ENCODE measurements at regions not wholly inside any gene's neighbourhood (a gene's known extent, or its start where the extent isn't known, plus 50 kb on each side); places are given as distances from the start of the nearest gene placed in this dataset.

DNA sequence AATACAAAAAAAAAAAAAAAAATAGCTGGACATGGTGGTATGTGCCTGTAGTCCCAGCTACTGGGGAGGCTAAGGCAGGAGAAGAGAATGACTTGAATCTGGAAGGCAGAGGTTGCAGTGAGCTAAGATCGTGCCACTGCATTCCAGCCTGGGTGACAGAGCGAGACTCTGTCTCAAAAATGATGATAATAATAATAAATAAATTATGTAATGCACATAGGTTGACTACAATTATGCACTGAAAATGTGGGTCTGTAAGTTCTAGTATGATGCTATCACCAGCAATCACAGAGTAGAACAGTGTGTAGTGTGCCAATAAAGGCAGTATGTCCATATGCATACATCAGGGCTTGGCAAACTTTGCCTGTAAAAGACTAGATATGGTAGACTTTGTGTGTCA lies 55.6 kb upstream of the MYCN start:
- Mint-ChIP-seq H3K36me3 (no peaks in the 10 kb centered on the region), H3K9me3 (peaks cover 6% of the 10 kb centered on the region; the same call in 1 of the 2 replicates), H3K4me1 (peaks cover 30% of the 10 kb centered on the region), H3K4me3 (no peak overlapping the region), H3K27ac (no peak overlapping the region), H3K27me3 (ENCODE audit: low read depth) (no peaks in the 10 kb centered on the region)
- DNase-seq (ENCODE audit: low spot score) (no peak), ATAC-seq (no peak)
- POLR2A ChIA-PET = no interaction called here
- CTCF ChIA-PET = no interaction called here
- TF ChIP-seq EMX1 (CRISPR knock-in tag; IDR thresholded peaks at IDR 0.05) (no peak), RORB (CRISPR knock-in tag; IDR thresholded peaks at IDR 0.05) (no peak), NFE2L1 (CRISPR knock-in tag; IDR thresholded peaks at IDR 0.05) (no peak), NR2C2 (CRISPR knock-in tag; IDR thresholded peaks at IDR 0.05) (no peak), ATF1 (CRISPR knock-in tag; IDR thresholded peaks at IDR 0.05) (no peak), KAT7 (CRISPR knock-in tag; IDR thresholded peaks at IDR 0.05; ENCODE audit: borderline replicate concordance) (no peak), GRHL2 (CRISPR knock-in tag; IDR thresholded peaks at IDR 0.05; ENCODE audit: insufficient replicate concordance, severe bottlenecking) (no peak), SOX15 (CRISPR knock-in tag; IDR thresholded peaks at IDR 0.05) (no peak), SMAD3 (CRISPR knock-in tag; IDR thresholded peaks at IDR 0.05; ENCODE audit: borderline replicate concordance) (no peak), ZNF396 (CRISPR knock-in tag; IDR thresholded peaks at IDR 0.05; ENCODE audit: borderline replicate concordance) (no peak)
- TF ChIP-seq, protein P1, sequence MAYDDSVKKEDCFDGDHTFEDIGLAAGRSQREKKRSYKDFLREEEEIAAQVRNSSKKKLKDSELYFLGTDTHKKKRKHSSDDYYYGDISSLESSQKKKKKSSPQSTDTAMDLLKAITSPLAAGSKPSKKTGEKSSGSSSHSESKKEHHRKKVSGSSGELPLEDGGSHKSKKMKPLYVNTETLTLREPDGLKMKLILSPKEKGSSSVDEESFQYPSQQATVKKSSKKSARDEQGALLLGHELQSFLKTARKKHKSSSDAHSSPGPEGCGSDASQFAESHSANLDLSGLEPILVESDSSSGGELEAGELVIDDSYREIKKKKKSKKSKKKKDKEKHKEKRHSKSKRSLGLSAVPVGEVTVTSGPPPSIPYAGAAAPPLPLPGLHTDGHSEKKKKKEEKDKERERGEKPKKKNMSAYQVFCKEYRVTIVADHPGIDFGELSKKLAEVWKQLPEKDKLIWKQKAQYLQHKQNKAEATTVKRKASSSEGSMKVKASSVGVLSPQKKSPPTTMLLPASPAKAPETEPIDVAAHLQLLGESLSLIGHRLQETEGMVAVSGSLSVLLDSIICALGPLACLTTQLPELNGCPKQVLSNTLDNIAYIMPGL (CRISPR knock-in tag; IDR thresholded peaks at IDR 0.05) = no peak
- TF ChIP-seq, protein P2, sequence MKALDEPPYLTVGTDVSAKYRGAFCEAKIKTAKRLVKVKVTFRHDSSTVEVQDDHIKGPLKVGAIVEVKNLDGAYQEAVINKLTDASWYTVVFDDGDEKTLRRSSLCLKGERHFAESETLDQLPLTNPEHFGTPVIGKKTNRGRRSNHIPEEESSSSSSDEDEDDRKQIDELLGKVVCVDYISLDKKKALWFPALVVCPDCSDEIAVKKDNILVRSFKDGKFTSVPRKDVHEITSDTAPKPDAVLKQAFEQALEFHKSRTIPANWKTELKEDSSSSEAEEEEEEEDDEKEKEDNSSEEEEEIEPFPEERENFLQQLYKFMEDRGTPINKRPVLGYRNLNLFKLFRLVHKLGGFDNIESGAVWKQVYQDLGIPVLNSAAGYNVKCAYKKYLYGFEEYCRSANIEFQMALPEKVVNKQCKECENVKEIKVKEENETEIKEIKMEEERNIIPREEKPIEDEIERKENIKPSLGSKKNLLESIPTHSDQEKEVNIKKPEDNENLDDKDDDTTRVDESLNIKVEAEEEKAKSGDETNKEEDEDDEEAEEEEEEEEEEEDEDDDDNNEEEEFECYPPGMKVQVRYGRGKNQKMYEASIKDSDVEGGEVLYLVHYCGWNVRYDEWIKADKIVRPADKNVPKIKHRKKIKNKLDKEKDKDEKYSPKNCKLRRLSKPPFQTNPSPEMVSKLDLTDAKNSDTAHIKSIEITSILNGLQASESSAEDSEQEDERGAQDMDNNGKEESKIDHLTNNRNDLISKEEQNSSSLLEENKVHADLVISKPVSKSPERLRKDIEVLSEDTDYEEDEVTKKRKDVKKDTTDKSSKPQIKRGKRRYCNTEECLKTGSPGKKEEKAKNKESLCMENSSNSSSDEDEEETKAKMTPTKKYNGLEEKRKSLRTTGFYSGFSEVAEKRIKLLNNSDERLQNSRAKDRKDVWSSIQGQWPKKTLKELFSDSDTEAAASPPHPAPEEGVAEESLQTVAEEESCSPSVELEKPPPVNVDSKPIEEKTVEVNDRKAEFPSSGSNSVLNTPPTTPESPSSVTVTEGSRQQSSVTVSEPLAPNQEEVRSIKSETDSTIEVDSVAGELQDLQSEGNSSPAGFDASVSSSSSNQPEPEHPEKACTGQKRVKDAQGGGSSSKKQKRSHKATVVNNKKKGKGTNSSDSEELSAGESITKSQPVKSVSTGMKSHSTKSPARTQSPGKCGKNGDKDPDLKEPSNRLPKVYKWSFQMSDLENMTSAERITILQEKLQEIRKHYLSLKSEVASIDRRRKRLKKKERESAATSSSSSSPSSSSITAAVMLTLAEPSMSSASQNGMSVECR (CRISPR knock-in tag; IDR thresholded peaks at IDR 0.05; ENCODE audit: borderline replicate concordance) = no peak
- TF ChIP-seq, protein P3, sequence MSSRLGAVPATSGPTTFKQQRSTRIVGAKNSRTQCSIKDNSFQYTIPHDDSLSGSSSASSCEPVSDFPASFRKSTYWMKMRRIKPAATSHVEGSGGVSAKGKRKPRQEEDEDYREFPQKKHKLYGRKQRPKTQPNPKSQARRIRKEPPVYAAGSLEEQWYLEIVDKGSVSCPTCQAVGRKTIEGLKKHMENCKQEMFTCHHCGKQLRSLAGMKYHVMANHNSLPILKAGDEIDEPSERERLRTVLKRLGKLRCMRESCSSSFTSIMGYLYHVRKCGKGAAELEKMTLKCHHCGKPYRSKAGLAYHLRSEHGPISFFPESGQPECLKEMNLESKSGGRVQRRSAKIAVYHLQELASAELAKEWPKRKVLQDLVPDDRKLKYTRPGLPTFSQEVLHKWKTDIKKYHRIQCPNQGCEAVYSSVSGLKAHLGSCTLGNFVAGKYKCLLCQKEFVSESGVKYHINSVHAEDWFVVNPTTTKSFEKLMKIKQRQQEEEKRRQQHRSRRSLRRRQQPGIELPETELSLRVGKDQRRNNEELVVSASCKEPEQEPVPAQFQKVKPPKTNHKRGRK (CRISPR knock-in tag; IDR thresholded peaks at IDR 0.05; ENCODE audit: borderline replicate concordance) = no peak

DNA sequence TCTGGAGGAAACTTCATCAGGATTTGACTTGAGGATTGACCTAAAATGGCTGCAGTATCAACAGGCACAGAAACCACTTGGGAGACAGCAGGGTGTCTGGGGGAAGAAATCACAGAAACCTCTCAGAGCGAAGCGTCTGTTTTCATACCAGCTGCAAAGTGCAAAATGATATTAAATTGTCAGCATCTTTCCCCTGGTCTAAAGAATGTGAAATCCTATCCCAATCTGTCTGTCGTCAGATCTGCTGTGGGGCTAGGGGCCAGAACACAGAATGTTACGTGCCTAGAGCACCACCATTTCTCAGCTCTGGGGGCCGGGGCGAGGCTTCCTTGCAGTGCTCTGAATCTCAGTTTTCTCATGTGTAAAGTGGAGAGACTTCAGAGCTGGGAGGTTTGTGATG lies 54.1 kb upstream of the MYCN start:
- no peak for ATAC-seq
- Mint-ChIP-seq H3K4me3 (no peak overlapping the region), H3K4me1 (peaks cover 44% of the 10 kb centered on the region), H3K9me3 (no peaks in the 10 kb centered on the region), H3K36me3 (no peaks in the 10 kb centered on the region), H3K27ac (no peak overlapping the region), H3K27me3 (ENCODE audit: low read depth) (no peaks in the 10 kb centered on the region)
- TF ChIP-seq, protein P4, sequence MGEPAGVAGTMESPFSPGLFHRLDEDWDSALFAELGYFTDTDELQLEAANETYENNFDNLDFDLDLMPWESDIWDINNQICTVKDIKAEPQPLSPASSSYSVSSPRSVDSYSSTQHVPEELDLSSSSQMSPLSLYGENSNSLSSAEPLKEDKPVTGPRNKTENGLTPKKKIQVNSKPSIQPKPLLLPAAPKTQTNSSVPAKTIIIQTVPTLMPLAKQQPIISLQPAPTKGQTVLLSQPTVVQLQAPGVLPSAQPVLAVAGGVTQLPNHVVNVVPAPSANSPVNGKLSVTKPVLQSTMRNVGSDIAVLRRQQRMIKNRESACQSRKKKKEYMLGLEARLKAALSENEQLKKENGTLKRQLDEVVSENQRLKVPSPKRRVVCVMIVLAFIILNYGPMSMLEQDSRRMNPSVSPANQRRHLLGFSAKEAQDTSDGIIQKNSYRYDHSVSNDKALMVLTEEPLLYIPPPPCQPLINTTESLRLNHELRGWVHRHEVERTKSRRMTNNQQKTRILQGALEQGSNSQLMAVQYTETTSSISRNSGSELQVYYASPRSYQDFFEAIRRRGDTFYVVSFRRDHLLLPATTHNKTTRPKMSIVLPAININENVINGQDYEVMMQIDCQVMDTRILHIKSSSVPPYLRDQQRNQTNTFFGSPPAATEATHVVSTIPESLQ (CRISPR knock-in tag; IDR thresholded peaks at IDR 0.05) = no peak
- TF ChIP-seq ESRRA (CRISPR knock-in tag; IDR thresholded peaks at IDR 0.05; ENCODE audit: borderline replicate concordance) (no peak), TEAD4 (CRISPR knock-in tag; IDR thresholded peaks at IDR 0.05) (no peak), SMAD4 (CRISPR knock-in tag; IDR thresholded peaks at IDR 0.05) (no peak), SMAD3 (CRISPR knock-in tag; IDR thresholded peaks at IDR 0.05; ENCODE audit: borderline replicate concordance) (no peak), MYBL2 (CRISPR knock-in tag; IDR thresholded peaks at IDR 0.05) (no peak)
- TF ChIP-seq, protein P5, sequence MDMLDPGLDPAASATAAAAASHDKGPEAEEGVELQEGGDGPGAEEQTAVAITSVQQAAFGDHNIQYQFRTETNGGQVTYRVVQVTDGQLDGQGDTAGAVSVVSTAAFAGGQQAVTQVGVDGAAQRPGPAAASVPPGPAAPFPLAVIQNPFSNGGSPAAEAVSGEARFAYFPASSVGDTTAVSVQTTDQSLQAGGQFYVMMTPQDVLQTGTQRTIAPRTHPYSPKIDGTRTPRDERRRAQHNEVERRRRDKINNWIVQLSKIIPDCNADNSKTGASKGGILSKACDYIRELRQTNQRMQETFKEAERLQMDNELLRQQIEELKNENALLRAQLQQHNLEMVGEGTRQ (CRISPR knock-in tag; IDR thresholded peaks at IDR 0.05) = no peak
- no peak for DNase-seq (ENCODE audit: low spot score)
- ChIA-PET CTCF (interaction anchor here (0.6 kb wide), 1 partner anchor 209 kb away, joined by 3 read pairs; no protein-coding TSS in a partner anchor), POLR2A (no interaction called here)
